PC-9 (cell line): ENCODE measurements at regions not wholly inside any gene's neighbourhood (a gene's known extent, or its start where the extent isn't known, plus 50 kb on each side); places are given as distances from the start of the nearest gene placed in this dataset.

Experiments used
- EZH2 ChIP-seq: fragments of 200-600 bp; sonication (generic); IDR thresholded peaks from 2 replicates; pipeline ENCODE4 v1.8.0; 2017; ENCODE audit warnings: antibody characterized with exemption, low read depth
- TF ChIP-seq, protein P1 (sequence below): fragments of 200-600 bp; sonication (generic); conservative IDR thresholded peaks from 2 replicates; pipeline ENCODE4 v1.6.1; 2017; ENCODE audit warnings: mixed run types, antibody characterized with exemption, mild to moderate bottlenecking, moderate library complexity

DNA sequence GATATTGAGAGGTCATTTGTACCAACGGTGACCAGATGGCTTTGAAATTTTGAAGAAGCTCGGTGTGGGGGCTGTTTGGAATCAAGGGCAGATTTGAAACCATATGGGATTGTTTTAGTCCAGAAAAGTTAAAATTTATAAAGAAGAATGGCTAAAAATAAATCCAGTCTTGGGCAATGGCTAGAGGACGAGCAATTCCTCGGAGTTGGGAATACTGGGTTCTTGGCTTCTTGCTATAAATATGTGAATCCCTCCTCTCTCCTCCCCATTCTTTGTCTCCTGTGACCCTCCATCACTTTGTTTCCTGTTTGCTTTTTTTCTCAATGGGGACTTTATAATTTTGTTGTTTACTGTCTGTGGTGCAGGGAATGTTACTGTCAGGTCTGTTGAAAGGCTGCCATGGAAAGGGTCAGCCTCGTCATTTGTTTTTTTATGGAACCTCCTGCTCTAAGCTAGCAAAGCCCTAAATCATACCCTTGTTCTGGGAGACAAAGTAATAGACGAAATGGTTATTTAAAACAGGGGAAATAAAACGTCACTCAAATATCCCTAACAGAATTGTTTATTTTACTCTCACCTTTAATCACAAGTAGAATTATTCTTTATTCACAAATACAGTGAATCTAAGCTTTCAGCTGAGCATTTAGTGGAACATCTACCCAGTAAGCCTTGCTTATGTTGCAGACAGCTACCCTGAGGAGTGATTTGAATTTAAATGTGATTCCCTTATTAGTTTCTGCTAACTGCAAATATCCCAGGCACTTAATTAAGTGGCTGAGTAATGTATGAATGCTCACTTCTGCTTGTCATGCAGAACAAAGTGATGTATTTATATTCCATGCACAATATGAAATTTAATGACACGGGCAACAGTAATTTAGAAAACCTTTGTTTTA, 273.1 kb upstream of the NOVA1 start:
- TF ChIP-seq, protein P1, sequence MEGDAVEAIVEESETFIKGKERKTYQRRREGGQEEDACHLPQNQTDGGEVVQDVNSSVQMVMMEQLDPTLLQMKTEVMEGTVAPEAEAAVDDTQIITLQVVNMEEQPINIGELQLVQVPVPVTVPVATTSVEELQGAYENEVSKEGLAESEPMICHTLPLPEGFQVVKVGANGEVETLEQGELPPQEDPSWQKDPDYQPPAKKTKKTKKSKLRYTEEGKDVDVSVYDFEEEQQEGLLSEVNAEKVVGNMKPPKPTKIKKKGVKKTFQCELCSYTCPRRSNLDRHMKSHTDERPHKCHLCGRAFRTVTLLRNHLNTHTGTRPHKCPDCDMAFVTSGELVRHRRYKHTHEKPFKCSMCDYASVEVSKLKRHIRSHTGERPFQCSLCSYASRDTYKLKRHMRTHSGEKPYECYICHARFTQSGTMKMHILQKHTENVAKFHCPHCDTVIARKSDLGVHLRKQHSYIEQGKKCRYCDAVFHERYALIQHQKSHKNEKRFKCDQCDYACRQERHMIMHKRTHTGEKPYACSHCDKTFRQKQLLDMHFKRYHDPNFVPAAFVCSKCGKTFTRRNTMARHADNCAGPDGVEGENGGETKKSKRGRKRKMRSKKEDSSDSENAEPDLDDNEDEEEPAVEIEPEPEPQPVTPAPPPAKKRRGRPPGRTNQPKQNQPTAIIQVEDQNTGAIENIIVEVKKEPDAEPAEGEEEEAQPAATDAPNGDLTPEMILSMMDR: no peak
- no peak for TF ChIP-seq EZH2
